HG03280 (cell line): ENCODE measurements at regions not wholly inside any gene's neighbourhood (a gene's known extent, or its start where the extent isn't known, plus 50 kb on each side); places are given as distances from the start of the nearest gene placed in this dataset.

Source experiments
- ATAC-seq: cut with Tn5 transposase; IDR thresholded peaks from one replicate; pipeline ENCODE4 v1.9.1; 2021; ENCODE audit warnings: mild to moderate bottlenecking, moderate library complexity; ENCODE audit not compliant: unreplicated experiment

DNA sequence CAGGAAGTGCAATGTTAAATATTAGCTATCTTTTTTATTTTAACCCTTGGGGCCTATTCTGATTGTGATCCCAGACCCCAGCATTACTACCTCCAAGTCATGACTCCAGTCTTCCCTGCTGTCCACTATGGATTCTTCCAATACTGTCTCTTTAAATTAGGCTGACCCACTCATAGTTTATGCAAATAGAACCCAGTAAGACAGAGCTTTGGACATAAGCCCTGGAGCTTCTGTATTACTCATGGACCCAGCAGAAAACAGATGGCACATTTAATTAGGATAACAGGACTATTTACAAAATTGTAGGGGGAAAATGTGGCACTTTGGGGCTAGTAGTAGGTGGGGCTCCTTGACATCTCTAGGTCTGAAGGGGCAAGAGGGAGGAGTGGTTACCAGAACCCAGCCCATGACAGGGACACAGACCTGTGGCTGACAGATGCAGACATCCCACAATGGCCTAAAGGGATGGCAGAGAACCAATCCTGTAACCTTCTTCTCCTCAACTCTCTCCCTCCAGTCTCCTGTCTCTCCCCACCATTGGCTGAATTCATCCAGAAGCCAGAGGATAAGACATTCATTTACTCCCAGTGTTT, 233.5 kb downstream of the OMA1 start:
- ATAC-seq: no peak

DNA sequence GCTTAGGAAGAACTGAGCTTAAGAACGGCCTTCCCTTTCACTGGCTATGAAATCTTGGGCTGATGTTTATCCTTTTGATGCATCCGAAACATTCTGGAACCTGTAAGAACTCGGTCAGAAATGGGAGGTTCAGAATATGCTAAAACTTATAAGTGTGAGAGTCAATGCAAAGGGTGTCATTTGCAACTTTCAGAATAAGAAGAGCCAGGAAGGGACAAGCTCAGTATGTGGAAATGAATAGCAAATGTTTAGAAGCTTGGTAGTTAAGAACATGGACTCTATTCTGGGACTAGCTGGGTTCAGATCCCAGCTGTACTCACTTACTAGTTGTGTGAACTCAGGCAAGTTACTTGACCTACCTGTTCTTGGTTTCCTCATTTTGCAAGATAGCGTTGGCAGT, 234.1 kb downstream of the OMA1 start:
- ATAC-seq: no peak

DNA sequence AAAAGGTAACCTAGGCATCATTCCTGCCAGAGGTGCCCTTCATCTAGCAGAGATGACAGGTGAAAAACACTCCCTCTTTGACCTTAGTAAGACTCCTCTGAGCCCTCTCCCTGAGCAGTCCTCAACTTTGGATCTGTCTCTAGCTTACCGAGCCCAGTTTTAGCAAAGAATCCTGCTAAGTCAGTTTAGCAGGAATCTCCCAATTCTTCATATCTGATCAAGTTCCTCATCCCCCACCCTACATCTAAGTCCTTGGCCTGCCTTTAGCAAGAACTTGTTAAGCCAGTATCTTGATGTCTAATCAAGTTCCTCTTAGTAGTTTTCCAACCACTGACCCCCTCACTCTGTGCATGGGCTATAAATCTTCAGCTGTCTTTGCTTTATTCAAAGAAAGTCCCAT, 235.6 kb downstream of the OMA1 start:
- ATAC-seq: no peak

DNA sequence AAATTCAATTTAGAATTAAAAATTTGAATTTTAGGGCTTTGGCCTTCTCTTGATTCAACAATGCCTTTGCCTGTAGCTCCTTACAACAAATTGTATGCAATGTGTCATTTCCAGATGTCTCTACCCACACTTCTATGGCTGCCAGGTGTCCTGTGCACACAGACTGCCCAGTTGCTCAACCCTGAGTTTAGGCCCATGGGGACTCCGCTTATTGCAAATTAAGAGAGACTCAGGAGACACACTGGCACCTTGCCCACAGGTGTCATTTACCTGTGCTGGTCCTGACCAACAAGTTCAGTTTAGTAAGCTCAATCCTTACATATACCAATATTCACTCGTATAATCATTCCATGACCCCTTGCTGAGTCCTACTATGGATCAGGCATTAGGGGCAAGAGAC, 236.1 kb downstream of the OMA1 start:
- ATAC-seq: no peak

DNA sequence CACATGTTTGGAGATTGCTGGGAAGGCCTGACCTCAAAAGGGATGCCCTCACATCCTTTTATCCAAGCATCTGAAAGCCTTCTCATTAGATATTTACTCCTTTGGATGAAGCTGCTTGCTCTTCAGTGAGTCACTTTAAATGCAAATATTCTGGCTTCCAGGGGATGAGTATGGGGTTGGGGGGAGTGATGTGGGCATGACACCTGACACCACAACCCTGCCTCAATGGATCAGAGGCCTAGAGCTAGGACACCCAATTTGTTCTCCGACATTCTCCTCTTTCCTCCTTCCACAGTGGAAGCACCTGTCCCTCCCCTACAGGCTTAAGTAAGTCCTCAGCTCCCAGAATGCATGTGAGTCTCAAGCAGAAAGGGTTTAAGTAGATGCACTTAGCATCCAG, 238.3 kb downstream of the OMA1 start:
- no peak for ATAC-seq

DNA sequence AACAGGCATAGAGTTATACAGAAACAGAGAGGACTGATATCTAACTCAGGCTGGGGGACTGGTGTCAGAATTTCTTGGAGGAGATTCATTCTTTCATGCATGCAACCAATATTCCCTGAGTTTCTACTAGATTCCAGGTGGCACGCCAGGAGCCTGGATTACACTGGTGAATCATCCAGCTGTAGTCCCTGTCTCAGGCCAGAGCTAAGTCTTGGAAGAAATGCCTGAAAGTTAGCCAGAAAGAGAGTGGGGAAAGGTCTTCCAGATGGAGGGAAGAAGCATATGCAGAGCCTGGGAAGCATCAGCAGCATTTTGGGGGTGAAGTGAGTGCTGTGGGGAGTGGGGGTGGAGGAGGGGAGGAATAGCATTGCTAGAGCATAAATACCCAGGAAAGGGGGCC, 239.1 kb downstream of the OMA1 start:
- no peak for ATAC-seq

DNA sequence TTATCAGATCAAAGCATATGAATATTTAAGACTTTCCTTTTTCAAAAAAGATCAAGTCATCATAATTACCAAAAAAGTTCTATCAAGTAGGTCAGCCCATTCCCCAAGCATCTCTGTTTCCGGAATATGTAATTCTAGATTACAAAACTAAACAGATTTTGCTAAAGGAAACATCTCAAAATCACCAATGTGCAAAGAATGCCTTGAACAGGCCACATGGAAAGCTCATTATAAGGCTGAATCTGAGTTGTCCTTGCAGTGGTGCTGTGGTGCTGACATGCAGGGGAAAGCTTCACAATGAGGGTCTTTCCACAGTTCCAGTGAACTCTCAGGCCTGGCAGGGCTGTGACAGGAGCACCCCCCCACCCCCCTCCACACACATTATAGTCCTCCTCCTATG, 240.9 kb downstream of the OMA1 start:
- no peak for ATAC-seq

DNA sequence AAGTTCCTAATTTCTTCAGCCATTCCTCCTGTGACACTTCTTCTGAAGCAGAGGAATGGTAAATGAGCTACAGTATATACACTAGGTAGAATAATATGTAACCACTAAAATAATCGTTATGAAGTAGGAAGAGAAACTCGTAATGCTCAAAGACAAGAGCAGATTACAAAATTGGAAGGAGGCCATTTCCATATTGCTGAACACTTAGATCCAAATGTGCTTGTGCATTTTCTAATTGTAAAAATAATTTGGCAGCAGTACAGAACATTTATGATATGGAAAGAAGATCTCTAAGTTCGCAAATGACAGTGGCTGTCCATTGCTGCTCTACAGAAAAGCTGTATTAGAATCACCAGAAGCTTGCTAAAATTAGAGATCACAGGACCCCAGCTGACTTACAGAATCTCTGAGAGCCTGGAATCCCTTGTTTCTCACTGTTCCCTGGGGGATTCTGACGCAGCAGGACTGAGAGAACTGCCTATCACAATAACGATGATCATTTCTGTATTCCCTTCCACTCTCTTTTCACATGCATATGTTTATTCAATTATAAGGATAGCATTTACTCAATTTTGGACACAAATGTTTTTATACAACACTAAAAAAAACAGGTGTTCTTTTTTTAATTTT, 242.1 kb downstream of the OMA1 start:
- ATAC-seq: no peak

DNA sequence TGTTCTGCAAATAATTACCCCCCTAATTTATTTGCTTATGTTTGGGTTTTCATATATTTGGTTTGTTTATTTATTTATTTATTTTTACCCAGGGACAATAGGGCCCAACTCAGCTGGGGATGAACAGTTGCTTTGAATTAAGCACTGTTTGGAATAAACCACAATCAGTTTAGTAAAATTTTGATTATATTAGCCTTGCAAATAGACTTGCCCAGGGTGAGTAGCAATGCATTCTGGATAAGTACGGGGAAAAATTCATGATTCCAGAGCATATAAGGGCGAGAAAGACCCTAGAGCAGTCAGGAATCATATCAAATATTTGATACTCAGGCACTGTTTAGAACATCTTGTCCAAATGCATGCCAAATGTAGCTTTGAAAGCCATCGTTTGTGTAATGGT, 242.7 kb downstream of the OMA1 start:
- ATAC-seq: no peak

DNA sequence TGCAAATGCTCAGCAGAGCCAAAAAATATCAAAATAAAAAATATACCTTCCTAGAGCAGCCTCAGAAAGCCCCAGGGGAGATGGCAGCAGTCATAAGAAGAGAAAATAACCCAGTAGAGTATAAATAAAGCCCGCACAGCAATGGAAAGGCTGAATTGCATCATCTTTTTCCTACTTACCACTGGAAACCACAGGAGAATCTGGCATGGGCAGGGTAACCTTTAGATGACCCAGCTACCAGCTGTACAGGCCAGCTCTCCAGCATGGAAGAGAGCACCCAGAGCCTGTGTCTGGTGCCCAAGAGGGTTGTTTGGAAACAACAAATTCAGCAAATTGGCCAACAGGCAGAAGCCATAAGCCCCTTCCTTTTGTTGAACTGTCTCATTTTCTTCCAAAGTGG, 253.1 kb downstream of the OMA1 start:
- no peak for ATAC-seq

DNA sequence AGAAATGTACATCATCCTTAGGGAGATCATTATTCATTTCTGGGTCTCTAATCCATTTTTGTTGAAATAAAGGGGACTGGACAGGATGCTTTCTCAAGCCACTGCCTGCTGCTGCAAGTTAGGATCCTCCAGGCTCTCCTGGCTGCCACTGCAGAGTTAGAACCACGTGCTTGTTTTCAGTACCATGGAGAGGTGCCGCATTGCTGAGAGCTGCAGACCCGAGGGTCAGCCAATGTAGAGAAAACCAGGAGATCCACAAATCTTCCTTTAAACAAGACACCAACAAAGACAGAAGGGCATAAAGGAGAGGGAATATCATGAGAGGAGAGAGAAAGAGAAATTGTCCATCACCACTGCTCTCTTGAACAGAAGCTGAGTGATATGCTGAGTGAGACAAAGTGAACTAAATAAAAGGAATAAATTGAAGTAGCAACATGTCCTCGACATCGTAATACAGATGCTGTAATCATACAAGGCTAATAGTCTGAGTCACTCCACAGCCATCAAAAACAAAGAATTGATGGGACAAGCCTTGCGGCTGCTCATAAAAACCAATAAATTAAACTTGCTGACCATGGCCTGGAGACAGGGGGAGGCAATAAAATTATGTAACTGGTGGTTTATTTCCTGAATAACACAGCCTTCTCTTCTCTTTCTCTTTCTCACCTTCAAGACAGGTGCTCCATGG, 255.7 kb downstream of the OMA1 start:
- ATAC-seq: no peak

DNA sequence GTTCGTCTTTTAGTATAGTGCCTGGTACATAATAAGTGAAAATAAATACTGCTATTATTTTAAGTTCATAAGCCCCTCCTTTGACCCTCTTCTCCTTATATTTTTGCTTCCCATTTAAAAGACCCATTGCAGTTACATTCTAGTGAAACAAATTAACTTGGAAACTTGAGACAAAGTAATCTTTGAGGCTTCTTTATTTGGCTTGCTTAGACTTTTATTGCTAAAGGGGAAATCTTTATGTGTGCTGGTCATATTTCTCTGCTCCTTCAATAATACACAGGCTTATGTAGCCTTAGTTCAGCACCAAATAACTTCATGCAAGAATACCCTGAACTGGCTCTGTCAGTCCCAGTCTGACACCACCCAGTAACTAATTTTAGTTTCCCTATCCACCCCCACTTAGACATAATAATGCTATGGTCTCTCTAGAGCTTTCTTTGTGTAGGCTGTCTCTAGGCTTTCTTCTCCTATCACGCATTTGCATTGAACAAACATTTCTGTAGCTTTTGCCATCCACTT, 257.8 kb downstream of the OMA1 start:
- no peak for ATAC-seq

DNA sequence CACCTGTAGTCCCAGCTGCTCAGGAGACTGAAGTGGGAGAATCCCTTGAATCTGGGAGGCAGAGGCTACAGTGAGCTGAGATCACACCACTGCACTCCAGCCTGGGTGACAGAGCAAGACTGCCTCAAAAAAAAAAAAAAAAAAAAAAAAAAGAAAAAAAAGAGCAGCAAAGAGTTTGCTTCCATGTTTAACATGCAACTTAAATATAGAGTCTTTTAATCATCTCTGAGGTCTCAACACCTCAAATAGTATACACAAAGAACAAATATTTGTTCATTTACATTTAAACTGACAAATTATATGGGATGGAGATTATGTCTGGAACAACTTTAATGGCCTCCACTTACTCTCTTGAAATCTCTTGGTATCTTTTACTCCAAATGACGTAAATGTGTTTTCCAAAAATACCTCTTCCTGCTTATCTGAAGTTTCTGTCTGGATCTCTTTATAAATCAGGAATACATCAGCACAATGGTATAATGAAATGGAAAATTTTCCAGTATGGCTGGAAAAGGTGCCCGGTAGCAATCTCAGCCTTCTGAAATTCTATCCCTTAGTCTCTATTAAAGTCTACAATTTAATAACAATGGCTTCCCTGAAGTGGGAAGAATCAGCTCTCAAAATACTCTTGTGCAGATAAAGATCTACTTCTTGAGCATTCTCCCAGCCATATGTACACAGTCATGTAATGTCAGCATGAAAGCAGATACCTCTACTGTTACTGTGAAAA, 258.5 kb downstream of the OMA1 start:
- no peak for ATAC-seq

DNA sequence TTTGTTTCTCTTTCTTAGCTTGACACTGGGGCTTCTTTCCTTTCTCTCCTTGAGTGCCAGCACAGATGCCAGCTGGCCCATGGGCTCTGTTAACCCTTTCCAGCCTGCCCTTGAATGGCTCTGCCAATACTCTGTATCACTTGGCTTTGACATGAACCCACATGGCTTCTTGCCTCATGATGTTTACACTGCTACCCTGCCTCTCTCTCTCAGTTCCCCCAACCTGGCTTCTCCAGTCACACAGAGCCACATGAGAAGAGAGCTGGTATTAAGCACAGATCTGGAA, 262.4 kb downstream of the OMA1 start:
- ATAC-seq: no peak

DNA sequence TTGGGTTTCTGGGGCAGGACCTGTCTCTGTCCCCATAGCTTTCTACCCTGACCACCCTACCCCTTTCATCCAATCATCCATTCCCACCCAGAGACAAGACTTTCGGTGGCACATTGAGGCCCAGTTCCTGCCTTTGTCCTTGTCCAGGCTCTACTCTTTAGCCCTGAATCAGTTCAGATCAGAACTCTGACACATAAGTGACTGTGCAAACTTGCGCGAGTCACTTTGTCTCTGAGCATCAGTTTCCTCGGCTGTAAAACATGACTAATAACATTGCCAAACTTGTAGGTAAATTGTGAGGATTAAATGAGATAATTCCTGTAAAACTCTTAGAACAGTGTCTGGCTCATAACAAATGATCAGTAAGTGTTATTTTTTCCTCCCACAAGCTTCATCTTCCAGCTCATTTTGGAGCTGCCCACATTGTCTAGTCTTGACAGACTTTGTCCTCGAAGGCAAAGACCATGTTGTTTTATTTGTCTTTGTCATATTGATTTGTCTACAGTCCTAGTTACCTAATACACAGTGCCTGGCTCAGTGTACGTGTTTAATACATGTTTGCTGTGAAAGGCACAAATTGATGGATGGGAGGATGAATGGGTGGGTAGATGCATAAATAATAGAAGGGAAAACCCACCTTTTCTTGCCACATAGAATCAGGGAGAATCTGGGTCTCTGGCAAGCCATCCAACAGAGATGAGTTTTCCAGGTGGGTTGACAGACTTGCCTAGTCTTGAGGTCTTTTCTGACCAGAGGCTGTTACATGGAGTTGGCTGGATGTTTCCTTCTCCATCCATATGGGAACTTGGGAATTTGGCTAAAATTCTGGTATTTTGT, 262.9 kb downstream of the OMA1 start:
- no peak for ATAC-seq

DNA sequence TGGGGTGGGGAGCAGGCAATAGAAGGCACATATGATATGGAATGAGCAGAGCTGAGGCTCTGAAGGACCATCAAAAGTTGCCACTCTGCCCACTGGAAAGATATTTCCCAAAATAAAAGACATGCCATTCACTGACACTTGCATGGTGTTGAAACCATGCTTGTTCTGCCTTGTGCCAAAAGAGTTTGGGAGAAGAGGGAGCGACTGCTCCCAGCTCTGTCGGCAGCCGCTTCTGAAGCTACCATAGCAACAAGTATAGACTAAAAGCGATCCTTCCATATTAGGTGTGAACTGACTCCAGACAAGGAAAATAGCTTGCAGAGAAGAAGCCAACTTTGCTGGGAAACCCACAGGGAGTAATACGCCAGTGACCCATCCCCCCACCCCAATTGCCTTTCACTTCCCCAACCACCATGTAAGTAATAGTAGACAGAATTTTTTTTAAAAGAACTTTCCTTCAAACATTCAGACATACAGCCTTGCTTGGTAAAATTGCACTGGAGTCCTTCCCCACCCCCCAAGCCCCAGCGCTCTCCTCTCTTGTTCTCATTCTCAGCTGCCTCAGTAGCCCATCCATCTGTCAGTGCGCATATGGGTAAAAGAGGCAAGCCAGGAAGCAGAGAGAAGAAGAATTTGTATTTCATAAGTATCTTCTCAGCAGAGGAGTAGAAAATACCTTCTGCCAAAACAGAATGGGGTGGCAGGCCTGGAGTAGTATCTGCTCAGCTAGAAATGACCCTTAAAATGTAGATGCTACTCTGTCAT, 263.7 kb downstream of the OMA1 start:
- ATAC-seq: no peak

DNA sequence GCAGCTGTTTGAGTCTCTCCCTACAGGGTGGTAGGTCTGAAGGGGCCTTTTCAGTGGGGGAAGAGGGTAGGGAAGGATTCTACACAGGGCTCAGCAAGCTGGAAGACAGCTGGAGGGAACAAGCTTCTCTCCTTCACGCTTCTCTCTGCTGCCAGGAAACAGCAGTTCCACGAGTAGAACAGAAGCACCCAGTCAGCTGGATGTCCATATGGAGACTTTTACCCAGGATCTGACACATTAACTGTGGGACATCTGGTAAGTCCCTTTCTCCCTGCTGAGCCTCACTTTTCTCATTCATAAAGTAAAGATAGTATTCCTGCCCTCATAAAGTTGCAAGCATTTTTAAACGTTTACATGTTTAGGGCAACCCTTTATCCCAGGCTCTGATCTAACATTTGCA, 280.3 kb downstream of the OMA1 start:
- no peak for ATAC-seq

DNA sequence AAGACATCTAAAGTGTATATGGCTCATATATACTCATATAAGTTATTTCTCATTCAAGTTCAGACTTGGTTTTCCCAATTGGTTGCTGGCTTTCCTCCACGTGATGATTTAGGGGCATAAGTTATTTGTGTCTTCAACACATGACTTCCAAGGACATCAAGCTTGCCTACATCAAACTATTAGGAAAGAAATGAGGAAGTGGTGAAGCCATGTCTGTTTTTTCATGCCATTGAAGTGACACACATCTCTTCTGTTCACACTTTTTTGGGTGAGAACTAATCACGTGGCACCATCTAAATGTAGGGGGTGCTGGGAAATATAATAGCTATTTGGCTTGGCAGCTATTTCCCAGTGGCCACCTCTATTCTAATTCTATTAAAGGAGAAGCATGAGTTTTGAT, 282.1 kb downstream of the OMA1 start:
- ATAC-seq: no peak

DNA sequence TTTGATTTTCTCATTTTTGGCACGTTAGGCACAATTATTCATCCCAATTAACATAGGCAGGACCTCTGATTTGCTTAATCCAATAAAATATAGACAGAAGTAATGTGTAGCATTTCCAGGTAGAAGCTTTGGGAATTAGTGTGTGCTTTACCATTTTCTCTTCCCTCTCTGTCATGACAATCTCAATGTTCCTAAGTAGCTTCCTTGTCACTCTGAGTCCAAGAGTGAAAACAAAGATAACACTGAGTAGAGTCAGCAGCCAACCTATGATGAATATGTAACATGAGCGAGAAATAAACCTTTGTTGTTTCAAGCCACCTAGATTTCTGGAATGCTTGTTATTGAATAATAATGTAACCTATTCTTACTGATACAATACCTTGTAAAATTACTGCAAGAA, 283.8 kb downstream of the OMA1 start:
- ATAC-seq: no peak

DNA sequence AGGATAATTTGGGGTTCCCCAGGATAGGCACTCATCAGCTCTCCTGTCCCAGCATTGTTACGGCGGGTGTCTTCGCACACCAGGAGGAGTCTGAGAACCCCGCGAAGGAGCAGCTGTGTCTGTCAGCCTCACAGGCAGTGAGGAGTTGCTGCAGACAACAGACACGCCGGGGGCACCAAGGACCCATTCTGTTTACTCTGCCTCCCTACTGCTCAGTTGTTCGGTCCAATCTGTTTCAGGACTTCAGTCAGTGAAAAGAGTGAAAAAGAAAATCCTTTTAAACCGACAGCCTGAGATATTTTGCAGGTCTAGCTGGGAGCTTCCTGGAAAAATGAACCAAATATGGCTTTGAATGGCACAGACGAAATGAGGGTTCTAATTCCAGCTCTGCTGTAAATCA, 288.4 kb downstream of the OMA1 start:
- no peak for ATAC-seq
